Ishikawa (cell line): ENCODE measurements at regions not wholly inside any gene's neighbourhood (a gene's known extent, or its start where the extent isn't known, plus 50 kb on each side); places are given as distances from the start of the nearest gene placed in this dataset.

Source experiments
- CEBPB ChIP-seq: IDR thresholded peaks from 2 replicates; pipeline ENCODE4 v1.6.1; 2012
- CREB1 ChIP-seq: IDR thresholded peaks from 2 replicates; pipeline ENCODE4 v1.6.1; 2012; ENCODE audit warnings: low read depth
- EGR1 ChIP-seq: IDR thresholded peaks from 2 replicates; pipeline ENCODE4 v1.6.1; 2012
- EP300 ChIP-seq: IDR thresholded peaks from 2 replicates; pipeline ENCODE4 v1.6.1; 2012; ENCODE audit warnings: borderline replicate concordance
- FOXM1 ChIP-seq: IDR thresholded peaks from 2 replicates; pipeline ENCODE4 v1.6.1; 2012; ENCODE audit warnings: low read depth, borderline replicate concordance
- NFIC ChIP-seq: IDR thresholded peaks from 2 replicates; pipeline ENCODE4 v1.6.1; 2012
- RAD21 ChIP-seq: IDR thresholded peaks from 2 replicates; pipeline ENCODE4 v1.6.1; 2012; ENCODE audit warnings: low read depth
- REST ChIP-seq: IDR thresholded peaks from 2 replicates; pipeline ENCODE4 v1.6.1; 2012; ENCODE audit warnings: low read depth, mild to moderate bottlenecking
- TAF1 ChIP-seq: IDR thresholded peaks from 2 replicates; pipeline ENCODE4 v1.6.1; 2012; ENCODE audit warnings: low read depth, mild to moderate bottlenecking
- TCF12 ChIP-seq: IDR thresholded peaks from 2 replicates; pipeline ENCODE4 v1.6.1; 2012; ENCODE audit warnings: low read depth
- TEAD4 ChIP-seq: IDR thresholded peaks from 2 replicates; pipeline ENCODE4 v1.6.1; 2012
- YY1 ChIP-seq: IDR thresholded peaks from 2 replicates; pipeline ENCODE4 v1.6.1; 2012; ENCODE audit warnings: low read depth
- ZBTB7A ChIP-seq: IDR thresholded peaks from 2 replicates; pipeline ENCODE4 v1.6.1; 2012; ENCODE audit warnings: low read depth
- TF ChIP-seq, protein P1 (sequence below): IDR thresholded peaks from 2 replicates; pipeline ENCODE4 v1.6.1; 2012
- TF ChIP-seq, protein P2 (sequence below): IDR thresholded peaks from 2 replicates; pipeline ENCODE4 v1.6.1; 2012

GRCh38 chr13:111944171-111944583, 122.8 kb upstream of the SOX1 start:
- TF ChIP-seq TCF12 = no peak
- TF ChIP-seq EGR1 = no peak
- TF ChIP-seq REST = no peak
- TF ChIP-seq TEAD4 = no peak
- TF ChIP-seq, protein P1, sequence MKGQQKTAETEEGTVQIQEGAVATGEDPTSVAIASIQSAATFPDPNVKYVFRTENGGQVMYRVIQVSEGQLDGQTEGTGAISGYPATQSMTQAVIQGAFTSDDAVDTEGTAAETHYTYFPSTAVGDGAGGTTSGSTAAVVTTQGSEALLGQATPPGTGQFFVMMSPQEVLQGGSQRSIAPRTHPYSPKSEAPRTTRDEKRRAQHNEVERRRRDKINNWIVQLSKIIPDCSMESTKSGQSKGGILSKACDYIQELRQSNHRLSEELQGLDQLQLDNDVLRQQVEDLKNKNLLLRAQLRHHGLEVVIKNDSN = no peak
- TF ChIP-seq RAD21 = no peak
- no peak for TF ChIP-seq ZBTB7A
- TF ChIP-seq, protein P2, sequence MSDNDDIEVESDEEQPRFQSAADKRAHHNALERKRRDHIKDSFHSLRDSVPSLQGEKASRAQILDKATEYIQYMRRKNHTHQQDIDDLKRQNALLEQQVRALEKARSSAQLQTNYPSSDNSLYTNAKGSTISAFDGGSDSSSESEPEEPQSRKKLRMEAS = no peak
- no peak for TF ChIP-seq CREB1
- no peak for TF ChIP-seq TAF1
- TF ChIP-seq EP300 = no peak
- no peak for TF ChIP-seq FOXM1
- no peak for TF ChIP-seq CEBPB
- TF ChIP-seq NFIC = no peak
- TF ChIP-seq YY1 = no peak

DNA sequence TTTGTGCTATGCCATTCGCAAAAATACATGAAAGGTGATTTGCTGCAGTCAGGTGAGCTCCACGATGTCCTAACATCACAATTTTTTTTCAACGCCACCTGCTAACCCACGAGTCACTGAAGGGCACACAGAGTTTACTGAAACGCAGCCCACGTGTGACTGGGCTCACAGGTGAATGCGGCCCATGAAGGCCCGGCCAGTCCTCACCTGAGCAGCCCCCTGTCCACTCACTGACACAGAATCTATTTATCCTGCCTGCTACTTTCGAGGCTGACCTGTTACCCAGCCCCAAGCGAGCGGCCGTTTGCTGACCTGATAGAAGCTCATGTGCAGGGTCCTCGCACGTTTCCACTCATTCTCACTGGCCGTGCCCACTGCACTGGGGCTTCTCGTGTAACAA, 121.9 kb upstream of the SOX1 start:
- TF ChIP-seq, protein P1 = no peak
- TF ChIP-seq CEBPB = no peak
- no peak for TF ChIP-seq CREB1
- no peak for TF ChIP-seq NFIC
- TF ChIP-seq YY1 = no peak
- no peak for TF ChIP-seq RAD21
- no peak for TF ChIP-seq TEAD4

- no peak for TF ChIP-seq RAD21
- no peak for TF ChIP-seq FOXM1
- TF ChIP-seq, protein P2 = no peak
- no peak for TF ChIP-seq EP300
- no peak for TF ChIP-seq CREB1
- no peak for TF ChIP-seq TCF12
- no peak for TF ChIP-seq NFIC
- no peak for TF ChIP-seq EGR1
These were observed 120.7 kb upstream of the SOX1 start for GRCh38 chr13:111946214-111946613.

- TF ChIP-seq ZBTB7A (no peak), NFIC (no peak), FOXM1 (no peak), CREB1 (no peak), RAD21 (no peak), REST (no peak), EP300 (no peak), TEAD4 (no peak), TCF12 (no peak), CEBPB (no peak), TAF1 (no peak)
- TF ChIP-seq, protein P1 = no peak
- TF ChIP-seq, protein P2 = no peak
These were observed 119.7 kb upstream of the SOX1 start for GRCh38 chr13:111947026-111947810.

DNA sequence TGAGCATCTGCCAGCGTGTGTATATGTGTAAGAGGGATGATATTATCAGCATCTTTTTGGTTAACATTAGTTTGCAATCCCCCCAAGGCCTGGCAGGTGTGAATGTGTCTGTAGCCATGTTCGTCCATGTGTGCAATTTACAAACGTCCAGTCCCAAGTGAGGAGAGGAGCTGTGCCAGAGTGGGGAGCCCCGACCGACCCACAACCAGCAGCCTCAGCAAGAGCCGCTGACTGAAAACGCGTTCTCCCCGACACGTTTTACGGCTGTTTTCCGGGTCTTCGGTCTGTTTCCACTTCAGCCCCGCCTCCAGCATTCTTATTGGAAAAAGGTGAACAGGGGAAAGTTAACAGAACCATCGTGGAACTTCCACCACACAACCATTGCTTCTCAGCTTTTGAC, 119.1 kb upstream of the SOX1 start:
- TF ChIP-seq, protein P2 = no peak
- TF ChIP-seq NFIC = no peak
- TF ChIP-seq RAD21 = no peak
- TF ChIP-seq EP300 = no peak
- no peak for TF ChIP-seq TAF1
- no peak for TF ChIP-seq CEBPB
- TF ChIP-seq YY1 = no peak
- no peak for TF ChIP-seq REST
- TF ChIP-seq, protein P1 = no peak
- TF ChIP-seq FOXM1 = no peak
- no peak for TF ChIP-seq EGR1
- TF ChIP-seq TEAD4 = no peak
- TF ChIP-seq ZBTB7A = no peak
- no peak for TF ChIP-seq TCF12
- no peak for TF ChIP-seq CREB1
